ENCODE measurements at regions not wholly inside any gene's neighbourhood (a gene's known extent, or its start where the extent isn't known, plus 50 kb on each side); places are given as distances from the start of the nearest gene placed in this dataset.

GRCh38 chr12:112680993-112681392 lies 110.6 kb upstream of the RPH3A start:
- H3K9me3 ChIP-seq (ENCODE audit: control insufficient read depth in 1 of 2, insufficient read depth in 1 of 2, low read depth in 1 of 2, low read length in 2 of 2) = no peaks in the 10 kb centered on the region
- TF ChIP-seq EZH2 (IDR thresholded peaks at IDR 0.05) = 0 out of 2 replicates have a peak, but pooled peaks have one; percentile 23
- TF ChIP-seq CTCF (IDR thresholded peaks at IDR 0.05 in 2 of 3, conservative IDR thresholded peaks at IDR 0.05 in 1 of 3; ENCODE audit: borderline replicate concordance in 1 of 3, insufficient read depth in 1 of 3, low read depth in 2 of 3, low read length in 2 of 3) = no peak
- H4K20me1 ChIP-seq (ENCODE audit: insufficient read depth) = no peaks in the 10 kb centered on the region
- ATAC-seq (no peak; the same call in 1 of the 2 replicates), DNase-seq (ENCODE audit: low read depth, low spot score) (no peak)
- no peak overlapping the region for H3K27ac ChIP-seq (ENCODE audit: low read depth, low read length)
- ChIA-PET CTCF (no interaction called here), POLR2A (no interaction called here), RAD21 (ENCODE audit: low non-redundant PET in 1 of 2, low total read pairs in 2 of 2, uncharacterized antibody in 2 of 2, unreplicated experiment in 2 of 2) (no interaction called here)
- no peak overlapping the region for H3K4me2 ChIP-seq (ENCODE audit: low read length)
- H3K9me2 ChIP-seq (ENCODE audit: insufficient read depth) = no peaks in the 10 kb centered on the region
- H3K9ac ChIP-seq (ENCODE audit: low read length) = no peak overlapping the region
- no peaks in the 10 kb centered on the region for H3K79me2 ChIP-seq (ENCODE audit: insufficient read depth, low read length)
- H3K4me1 ChIP-seq (ENCODE audit: control insufficient read depth in 1 of 2, insufficient read depth in 2 of 2, low read length in 2 of 2) = no peaks in the 10 kb centered on the region
- no peak overlapping the region for H3K4me3 ChIP-seq (replicated peaks in 1 of 2; ENCODE audit: low read depth in 1 of 2, low read length in 2 of 2)
- H2AFZ ChIP-seq (ENCODE audit: low read depth, low read length, poor library complexity, severe bottlenecking) = no peak overlapping the region
- no peaks in the 10 kb centered on the region for H3K36me3 ChIP-seq (ENCODE audit: control insufficient read depth in 1 of 2, insufficient read depth in 2 of 2, low read length in 2 of 2)
- peaks cover 87% of the 10 kb centered on the region for H3K27me3 ChIP-seq (ENCODE audit: insufficient read depth, low read length)
- BruUV-seq (replicated peaks) = no TSS peak
- intact Hi-C loops (cut with micrococcal nuclease) = no loop called here

GRCh38 chr12:112682586-112682985 lies 109.0 kb upstream of the RPH3A start:
- Histone ChIP-seq H3K4me2 (ENCODE audit: low read length) (no peak overlapping the region), H3K27me3 (ENCODE audit: insufficient read depth, low read length) (peaks cover 86% of the 10 kb centered on the region), H3K36me3 (ENCODE audit: control insufficient read depth in 1 of 2, insufficient read depth in 2 of 2, low read length in 2 of 2) (no peaks in the 10 kb centered on the region), H3K9me3 (ENCODE audit: control insufficient read depth in 1 of 2, insufficient read depth in 1 of 2, low read depth in 1 of 2, low read length in 2 of 2) (no peaks in the 10 kb centered on the region), H2AFZ (ENCODE audit: low read depth, low read length, poor library complexity, severe bottlenecking) (no peak overlapping the region), H3K4me3 (replicated peaks in 1 of 2; ENCODE audit: low read depth in 1 of 2, low read length in 2 of 2) (no peak overlapping the region), H3K9me2 (ENCODE audit: insufficient read depth) (no peaks in the 10 kb centered on the region), H4K20me1 (ENCODE audit: insufficient read depth) (no peaks in the 10 kb centered on the region), H3K79me2 (ENCODE audit: insufficient read depth, low read length) (no peaks in the 10 kb centered on the region), H3K4me1 (ENCODE audit: control insufficient read depth in 1 of 2, insufficient read depth in 2 of 2, low read length in 2 of 2) (peaks cover 0 to 3% of the 10 kb centered on the region in 2 experiments; a peak in 1 of 4 replicates), H3K9ac (ENCODE audit: low read length) (no peak overlapping the region), H3K27ac (ENCODE audit: low read depth, low read length) (no peak overlapping the region)
- no peak for DNase-seq (ENCODE audit: low read depth, low spot score)
- ChIA-PET CTCF (no interaction called here), POLR2A (no interaction called here), RAD21 (ENCODE audit: low non-redundant PET in 1 of 2, low total read pairs in 2 of 2, uncharacterized antibody in 2 of 2, unreplicated experiment in 2 of 2) (no interaction called here)
- intact Hi-C loops (cut with micrococcal nuclease) = no loop called here
- ATAC-seq = no peak
- TF ChIP-seq FOSL1 (IDR thresholded peaks at IDR 0.05; ENCODE audit: low read depth) (no peak), CBX3 (IDR thresholded peaks at IDR 0.05; ENCODE audit: low read depth) (no peak), ATF3 (IDR thresholded peaks at IDR 0.05) (no peak), REST (IDR thresholded peaks at IDR 0.05; ENCODE audit: low read depth) (no peak), POLR2AphosphoS5 (IDR thresholded peaks at IDR 0.05; ENCODE audit: low read depth, low read length) (no peak), RAD21 (IDR thresholded peaks at IDR 0.05; ENCODE audit: low read depth) (no peak), JUND (IDR thresholded peaks at IDR 0.05) (no peak), EZH2phosphoT487 (IDR thresholded peaks at IDR 0.05; ENCODE audit: borderline replicate concordance) (no peak), ZNF274 (IDR thresholded peaks at IDR 0.05; ENCODE audit: low read depth, low read length) (no peak), SP1 (IDR thresholded peaks at IDR 0.05; ENCODE audit: low read depth) (no peak), MAX (IDR thresholded peaks at IDR 0.05) (no peak), TCF7L2 (IDR thresholded peaks at IDR 0.05; ENCODE audit: borderline replicate concordance, extremely low read depth, insufficient read depth, insufficient read length) (no peak), POLR2A (IDR thresholded peaks at IDR 0.05; ENCODE audit: borderline replicate concordance, extremely low read depth, insufficient read depth, insufficient read length) (no peak), ELF1 (IDR thresholded peaks at IDR 0.05; ENCODE audit: borderline replicate concordance, low read depth) (no peak), SRF (IDR thresholded peaks at IDR 0.05; ENCODE audit: low read depth) (no peak), CEBPB (IDR thresholded peaks at IDR 0.05; ENCODE audit: low read depth) (no peak), ZFX (IDR thresholded peaks at IDR 0.05) (no peak)
- no TSS peak for BruUV-seq (replicated peaks)
